IMR-90 (cell line): ENCODE measurements at regions not wholly inside any gene's neighbourhood (a gene's known extent, or its start where the extent isn't known, plus 50 kb on each side); places are given as distances from the start of the nearest gene placed in this dataset.

ENCODE experiments used
- ATAC-seq: fragments of 200-7000 bp; cut with Tn5 transposase; 2 replicates; pipeline ENCODE4 v1.9.1; 2020; ENCODE audit warnings: low read depth, mild to moderate bottlenecking, moderate library complexity
- BruUV-seq: library from RNA; stranded (reverse); fragments of 400-500 nt; replicated peaks from 2 replicates; lab custom pipeline; 2021; lab: Mats Ljungman, UMichigan
- CTCF ChIA-PET: fragments of 300-600 bp; formaldehyde crosslinking; extraction: SDS; loops from one replicate; lab custom pipeline; 2021; ENCODE audit warnings: antibody characterized with exemption; lab: Yijun Ruan, JAX
- POLR2A ChIA-PET: fragments of 300-600 bp; sonication (Branson Sonifier 250); formaldehyde crosslinking; loops from one replicate; lab custom pipeline; 2022; ENCODE audit warnings: antibody characterized with exemption; ENCODE audit not compliant: unreplicated experiment; lab: Charles Lee
- DNase-seq: peaks from one replicate; pipeline ENCODE4 v3.0.0; 2013
- H2AFZ ChIP-seq: replicated peaks from 2 replicates; pipeline ENCODE3; 2013; ENCODE audit warnings: low read length, mild to moderate bottlenecking; ENCODE audit not compliant: poor library complexity
- H2AK5ac ChIP-seq: 2 replicates; pipeline ENCODE4 v1.6.1; 2013; ENCODE audit warnings: low read depth, low read length, inconsistent platforms
- H2AK9ac ChIP-seq: replicated peaks from 2 replicates; pipeline ENCODE3; 2013; ENCODE audit warnings: mild to moderate bottlenecking, low read depth, low read length, moderate library complexity; ENCODE audit not compliant: poor library complexity
- H2BK120ac ChIP-seq: 2 replicates; pipeline ENCODE4 v1.6.1; 2013; ENCODE audit warnings: low read depth, low read length, inconsistent platforms
- H2BK15ac ChIP-seq: 3 replicates; pipeline ENCODE4 v1.6.1; 2013; ENCODE audit warnings: low read depth, low read length, inconsistent platforms
- H2BK20ac ChIP-seq: 2 replicates; pipeline ENCODE4 v1.6.1; 2013; ENCODE audit warnings: low read depth, mild to moderate bottlenecking, inconsistent platforms, low read length, moderate library complexity
- H2BK5ac ChIP-seq: 2 replicates; pipeline ENCODE4 v1.6.1; 2013; ENCODE audit warnings: mild to moderate bottlenecking, low read depth, low read length, inconsistent platforms; ENCODE audit not compliant: poor library complexity, severe bottlenecking
- H3K14ac ChIP-seq: replicated peaks from 2 replicates; pipeline ENCODE4 v1.6.1; 2013; ENCODE audit warnings: low read depth, low read length, inconsistent platforms
- H3K18ac ChIP-seq: 2 replicates; pipeline ENCODE4 v1.6.1; 2013; ENCODE audit warnings: low read depth, low read length, control low read depth
- H3K23ac ChIP-seq: 2 replicates; pipeline ENCODE4 v1.6.1; 2013; ENCODE audit warnings: low read depth, low read length, inconsistent platforms
- H3K27ac ChIP-seq: 2 replicates; pipeline ENCODE4 v1.5.1; 2013; ENCODE audit warnings: mild to moderate bottlenecking, control low read depth, low read length; ENCODE audit not compliant: insufficient read depth
- H3K27me3 ChIP-seq: 2 replicates; pipeline ENCODE4 v1.6.1; 2013; ENCODE audit warnings: low read length; ENCODE audit not compliant: control insufficient read depth, insufficient read depth
- H3K36me3 ChIP-seq: 2 replicates; pipeline ENCODE4 v1.6.1; 2013; ENCODE audit warnings: low read length, mixed read lengths; ENCODE audit not compliant: control insufficient read depth, insufficient read depth
- H3K4ac ChIP-seq: 2 replicates; pipeline ENCODE4 v1.6.1; 2013; ENCODE audit warnings: low read depth, low read length, inconsistent platforms
- H3K4me1 ChIP-seq: 2 replicates; pipeline ENCODE4 v1.6.1; 2013; ENCODE audit warnings: low read length, mixed read lengths; ENCODE audit not compliant: control insufficient read depth, insufficient read depth
- H3K4me2 ChIP-seq: 2 replicates; pipeline ENCODE4 v1.6.1; 2013; ENCODE audit warnings: low read depth, mild to moderate bottlenecking, control low read depth, low read length, moderate library complexity
- H3K4me3 ChIP-seq: 2 replicates; pipeline ENCODE4 v1.5.1; 2013; ENCODE audit warnings: low read depth, mild to moderate bottlenecking, control low read depth, low read length, moderate library complexity; ENCODE audit not compliant: insufficient read depth
- H3K56ac ChIP-seq: 2 replicates; pipeline ENCODE4 v1.6.1; 2013; ENCODE audit warnings: low read length, inconsistent platforms; ENCODE audit not compliant: insufficient read depth; ENCODE audit errors: extremely low read depth
- H3K79me1 ChIP-seq, 2 experiments: 2 replicates each; pipeline ENCODE4 v1.6.1; 2013; ENCODE audit warnings: low read length in 2 of 2, inconsistent platforms in 1 of 2, low read depth in 1 of 2
- H3K9ac ChIP-seq: 2 replicates; pipeline ENCODE4 v1.6.1; 2013; ENCODE audit warnings: low read depth, low read length, control low read depth
- H3K9me1 ChIP-seq: 2 replicates; pipeline ENCODE4 v1.6.1; 2013; ENCODE audit warnings: low read length, inconsistent platforms; ENCODE audit not compliant: insufficient read depth
- H3K9me3 ChIP-seq: 2 replicates; pipeline ENCODE4 v1.6.1; 2013; ENCODE audit warnings: low read length; ENCODE audit not compliant: control insufficient read depth, insufficient read depth
- H4K20me1 ChIP-seq: 2 replicates; pipeline ENCODE4 v1.6.1; 2013; ENCODE audit warnings: low read length, inconsistent platforms; ENCODE audit not compliant: insufficient read depth
- H4K5ac ChIP-seq: 2 replicates; pipeline ENCODE4 v1.6.1; 2013; ENCODE audit warnings: mild to moderate bottlenecking, low read depth, low read length, control low read depth
- H4K8ac ChIP-seq, 2 experiments: 2 replicates each; pipeline ENCODE4 v1.6.1; 2013; ENCODE audit warnings: low read depth in 2 of 2, low read length in 2 of 2, control low read depth in 1 of 2, inconsistent platforms in 1 of 2
- H4K91ac ChIP-seq: 2 replicates; pipeline ENCODE4 v1.6.1; 2013; ENCODE audit warnings: low read depth, low read length, inconsistent platforms; ENCODE audit not compliant: insufficient read depth
- BHLHE40 ChIP-seq: fragments of 150-350 bp; IDR thresholded peaks from 2 replicates; pipeline ENCODE4 v1.6.1; 2016; ENCODE audit warnings: mild to moderate bottlenecking, low read depth, low read length
- CEBPB ChIP-seq: IDR thresholded peaks from 2 replicates; pipeline ENCODE4 v1.6.1; 2012; ENCODE audit warnings: low read depth, low read length, improper control_type of control experiment
- CHD1 ChIP-seq: IDR thresholded peaks from 2 replicates; pipeline ENCODE4 v1.6.1; 2012; ENCODE audit warnings: low read depth, low read length, improper control_type of control experiment
- FOS ChIP-seq: fragments of 150-350 bp; IDR thresholded peaks from 2 replicates; pipeline ENCODE4 v1.6.1; 2016; ENCODE audit warnings: low read depth, low read length
- MAFK ChIP-seq: IDR thresholded peaks from 2 replicates; pipeline ENCODE4 v1.6.1; 2012; ENCODE audit warnings: low read depth, low read length, improper control_type of control experiment
- MAZ ChIP-seq: IDR thresholded peaks from 2 replicates; pipeline ENCODE4 v1.6.1; 2012; ENCODE audit warnings: low read depth, mild to moderate bottlenecking, low read length, improper control_type of control experiment, moderate library complexity, borderline replicate concordance
- MXI1 ChIP-seq: IDR thresholded peaks from 2 replicates; pipeline ENCODE4 v1.6.1; 2012; ENCODE audit warnings: low read depth, mild to moderate bottlenecking, low read length, moderate library complexity, borderline replicate concordance
- NFE2L2 ChIP-seq: fragments of 150-350 bp; IDR thresholded peaks from 2 replicates; pipeline ENCODE4 v1.6.1; 2016; ENCODE audit warnings: low read depth, mild to moderate bottlenecking, low read length
- POLR2A ChIP-seq: IDR thresholded peaks from 2 replicates; pipeline ENCODE4 v1.6.1; 2012; ENCODE audit warnings: mild to moderate bottlenecking, low read depth, low read length
- RAD21 ChIP-seq: IDR thresholded peaks from 2 replicates; pipeline ENCODE4 v1.6.1; 2012; ENCODE audit warnings: low read length, improper control_type of control experiment
- RCOR1 ChIP-seq: IDR thresholded peaks from 2 replicates; pipeline ENCODE4 v1.6.1; 2012; ENCODE audit warnings: mild to moderate bottlenecking, low read length, improper control_type of control experiment; ENCODE audit not compliant: insufficient replicate concordance
- RFX5 ChIP-seq: IDR thresholded peaks from 2 replicates; pipeline ENCODE4 v1.8.0; 2012; ENCODE audit warnings: low read depth, mild to moderate bottlenecking, low read length, moderate library complexity
- SMC3 ChIP-seq: fragments of 150-350 bp; IDR thresholded peaks from 2 replicates; pipeline ENCODE4 v1.6.1; 2016; ENCODE audit warnings: low read depth, mild to moderate bottlenecking, antibody characterized with exemption, low read length, moderate library complexity
- WGBS, 2 experiments: methylation state at CpG; one replicate each; pipeline versions ENCODE4 v1.1.5 to v1.1.7; 2013; ENCODE audit warnings: missing lambda C conversion rate in 2 of 2; ENCODE audit not compliant: insufficient read length in 1 of 2; ENCODE audit errors: extremely low coverage in 2 of 2; 5-methylcytosine and 5-hydroxymethylcytosine counted together
- dilution Hi-C: fragments of 300-500 bp; cut with HindIII; formaldehyde crosslinking; loops from one replicate; pipeline ENCODE4 v1.14.3; 2018; ENCODE audit warnings: low sequenced_read_pairs; ENCODE audit not compliant: unreplicated experiment
- in situ Hi-C: fragments of 300-500 bp; cut with MboI; formaldehyde crosslinking; loops from 3 replicates; pipeline ENCODE4 v1.14.3; 2019; ENCODE audit warnings: low sequenced_read_pairs, inconsistent platforms, mixed read lengths
- intact Hi-C: fragments of 100-400 bp; cut with micrococcal nuclease; formaldehyde crosslinking; loops from 2 replicates; pipeline ENCODE4 v1.10.0; 2022
- TF ChIP-seq, protein P1 (sequence below): fragments of 150-350 bp; IDR thresholded peaks from 2 replicates; pipeline ENCODE4 v1.6.1; 2016; ENCODE audit warnings: low read depth, mild to moderate bottlenecking, low read length, moderate library complexity, borderline replicate concordance
- TF ChIP-seq, protein P2 (sequence below): conservative IDR thresholded peaks from 2 replicates; pipeline ENCODE4 v1.5.1; 2012; ENCODE audit warnings: mild to moderate bottlenecking, low read depth, low read length, improper control_type of control experiment
- TF ChIP-seq, protein P3 (sequence below): fragments of 150-350 bp; IDR thresholded peaks from 2 replicates; pipeline ENCODE4 v1.6.1; 2017; ENCODE audit warnings: mild to moderate bottlenecking, antibody characterized with exemption, low read length, low read depth

DNA sequence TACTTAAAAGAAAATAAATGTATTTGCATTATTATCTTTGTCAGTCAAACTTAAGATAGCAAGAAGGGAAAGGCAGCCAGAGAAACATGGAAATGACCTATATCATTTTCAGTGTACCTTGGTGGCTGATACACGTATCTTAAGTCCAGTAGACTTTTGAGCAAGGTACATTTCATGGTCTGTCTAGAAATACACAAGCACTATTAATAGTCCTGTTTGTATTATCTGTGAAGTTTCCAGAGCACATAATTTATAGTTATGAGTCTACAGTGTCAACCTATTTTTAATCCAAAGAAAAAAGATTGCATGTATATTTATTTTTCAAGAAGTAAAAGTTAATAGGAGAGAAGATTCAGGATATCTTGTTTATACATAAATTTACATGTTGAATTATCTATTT is 95.7 kb downstream of the IZUMO3 start:
- H3K56ac ChIP-seq, result no peak overlapping the region
- TF ChIP-seq RAD21 (no peak), MAZ (no peak), POLR2A (no peak), CEBPB (no peak), CHD1 (no peak), NFE2L2 (no peak), MXI1 (no peak), BHLHE40 (no peak), RFX5 (no peak), SMC3 (no peak), FOS (no peak), MAFK (no peak), RCOR1 (no peak)
- TF ChIP-seq, protein P1, sequence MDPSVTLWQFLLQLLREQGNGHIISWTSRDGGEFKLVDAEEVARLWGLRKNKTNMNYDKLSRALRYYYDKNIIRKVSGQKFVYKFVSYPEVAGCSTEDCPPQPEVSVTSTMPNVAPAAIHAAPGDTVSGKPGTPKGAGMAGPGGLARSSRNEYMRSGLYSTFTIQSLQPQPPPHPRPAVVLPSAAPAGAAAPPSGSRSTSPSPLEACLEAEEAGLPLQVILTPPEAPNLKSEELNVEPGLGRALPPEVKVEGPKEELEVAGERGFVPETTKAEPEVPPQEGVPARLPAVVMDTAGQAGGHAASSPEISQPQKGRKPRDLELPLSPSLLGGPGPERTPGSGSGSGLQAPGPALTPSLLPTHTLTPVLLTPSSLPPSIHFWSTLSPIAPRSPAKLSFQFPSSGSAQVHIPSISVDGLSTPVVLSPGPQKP, result no peak
- TF ChIP-seq, protein P2, sequence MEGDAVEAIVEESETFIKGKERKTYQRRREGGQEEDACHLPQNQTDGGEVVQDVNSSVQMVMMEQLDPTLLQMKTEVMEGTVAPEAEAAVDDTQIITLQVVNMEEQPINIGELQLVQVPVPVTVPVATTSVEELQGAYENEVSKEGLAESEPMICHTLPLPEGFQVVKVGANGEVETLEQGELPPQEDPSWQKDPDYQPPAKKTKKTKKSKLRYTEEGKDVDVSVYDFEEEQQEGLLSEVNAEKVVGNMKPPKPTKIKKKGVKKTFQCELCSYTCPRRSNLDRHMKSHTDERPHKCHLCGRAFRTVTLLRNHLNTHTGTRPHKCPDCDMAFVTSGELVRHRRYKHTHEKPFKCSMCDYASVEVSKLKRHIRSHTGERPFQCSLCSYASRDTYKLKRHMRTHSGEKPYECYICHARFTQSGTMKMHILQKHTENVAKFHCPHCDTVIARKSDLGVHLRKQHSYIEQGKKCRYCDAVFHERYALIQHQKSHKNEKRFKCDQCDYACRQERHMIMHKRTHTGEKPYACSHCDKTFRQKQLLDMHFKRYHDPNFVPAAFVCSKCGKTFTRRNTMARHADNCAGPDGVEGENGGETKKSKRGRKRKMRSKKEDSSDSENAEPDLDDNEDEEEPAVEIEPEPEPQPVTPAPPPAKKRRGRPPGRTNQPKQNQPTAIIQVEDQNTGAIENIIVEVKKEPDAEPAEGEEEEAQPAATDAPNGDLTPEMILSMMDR, result no peak
- TF ChIP-seq, protein P3, sequence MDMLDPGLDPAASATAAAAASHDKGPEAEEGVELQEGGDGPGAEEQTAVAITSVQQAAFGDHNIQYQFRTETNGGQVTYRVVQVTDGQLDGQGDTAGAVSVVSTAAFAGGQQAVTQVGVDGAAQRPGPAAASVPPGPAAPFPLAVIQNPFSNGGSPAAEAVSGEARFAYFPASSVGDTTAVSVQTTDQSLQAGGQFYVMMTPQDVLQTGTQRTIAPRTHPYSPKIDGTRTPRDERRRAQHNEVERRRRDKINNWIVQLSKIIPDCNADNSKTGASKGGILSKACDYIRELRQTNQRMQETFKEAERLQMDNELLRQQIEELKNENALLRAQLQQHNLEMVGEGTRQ, result no peak
- H2BK5ac ChIP-seq, result no peak overlapping the region
- no peak overlapping the region for H3K4me2 ChIP-seq
- no CpG with 5 or more reads among the region's 1 CpG for WGBS, 2 experiments
- peaks cover 13% of the 10 kb centered on the region for H3K9me3 ChIP-seq
- ATAC-seq, result no peak
- H3K36me3 ChIP-seq, result no peaks in the 10 kb centered on the region
- CTCF ChIA-PET, result no interaction called here
- intact Hi-C loops, result no loop called here
- POLR2A ChIA-PET, result no interaction called here
- dilution Hi-C loops, result no loop called here
- no TSS peak for BruUV-seq
- H4K5ac ChIP-seq, result no peak overlapping the region
- no peak overlapping the region for H3K4me3 ChIP-seq
- no peak overlapping the region for H3K9ac ChIP-seq
- no peak overlapping the region for H2AK5ac ChIP-seq
- no peak overlapping the region for H2BK15ac ChIP-seq
- H2AK9ac ChIP-seq, result no peak overlapping the region
- H3K9me1 ChIP-seq, result no peaks in the 10 kb centered on the region
- no peaks in the 10 kb centered on the region for H3K27me3 ChIP-seq
- no peak overlapping the region for H2BK20ac ChIP-seq
- H2AFZ ChIP-seq, result no peak overlapping the region
- no peaks in the 10 kb centered on the region for H4K20me1 ChIP-seq
- no peaks in the 10 kb centered on the region for H3K79me1 ChIP-seq
- H4K91ac ChIP-seq, result no peak overlapping the region
- no peak for DNase-seq
- H3K23ac ChIP-seq, result no peak overlapping the region
- no peak overlapping the region for H3K14ac ChIP-seq
- no peaks in the 10 kb centered on the region for H3K4me1 ChIP-seq
- H4K8ac ChIP-seq, result no peak overlapping the region
- no peak overlapping the region for H3K27ac ChIP-seq
- H3K18ac ChIP-seq, result no peak overlapping the region
- no peak overlapping the region for H2BK120ac ChIP-seq
- in situ Hi-C loops, result no loop called here
- H3K4ac ChIP-seq, result no peak overlapping the region
